ENCODE measurements at regions not wholly inside any gene's neighbourhood (a gene's known extent, or its start where the extent isn't known, plus 50 kb on each side); places are given as distances from the start of the nearest gene placed in this dataset.

DNA sequence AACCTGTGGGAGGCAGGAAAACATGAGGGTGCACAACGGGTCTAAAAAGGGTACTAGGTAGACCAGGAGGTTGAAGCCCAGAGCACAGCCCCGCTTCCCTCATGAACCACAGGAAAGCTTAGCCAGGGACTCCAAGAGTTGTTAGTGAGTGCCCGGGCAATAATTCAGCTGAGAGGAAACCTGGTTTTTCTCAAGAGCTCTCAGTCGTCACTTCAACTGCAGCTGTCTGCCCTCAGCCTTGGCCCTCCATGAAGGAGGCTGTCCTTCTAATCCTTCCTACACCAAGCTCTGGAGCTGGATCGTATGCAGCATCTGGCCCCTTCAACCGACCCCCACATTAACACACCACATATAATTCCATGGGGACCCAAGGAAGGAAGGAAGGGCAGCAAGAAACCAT, 77.0 kb upstream of the BACE2 start:
- ChIA-PET POLR2A (ENCODE audit: unreplicated experiment) (no interaction called here), CTCF (no interaction called here)
- intact Hi-C loops (cut with micrococcal nuclease) (no loop called here), dilution Hi-C loops (cut with HindIII; ENCODE audit: low sequenced_read_pairs, unreplicated experiment) (no loop called here), in situ Hi-C loops (cut with MboI; ENCODE audit: low sequenced_read_pairs) (no loop called here)
- Histone ChIP-seq H3K27me3 (ENCODE audit: control insufficient read depth, insufficient read depth, low read length) (no peaks in the 10 kb centered on the region), H2BK5ac (ENCODE audit: low read depth, low read length, poor library complexity, severe bottlenecking) (no peak overlapping the region), H4K8ac (ENCODE audit: low read depth in 2 of 2, low read length in 2 of 2) (no peak overlapping the region), H2AK9ac (replicated peaks; ENCODE audit: low read depth, low read length, poor library complexity) (no peak overlapping the region), H4K20me1 (ENCODE audit: insufficient read depth, low read length) (no peaks in the 10 kb centered on the region), H3K36me3 (ENCODE audit: control insufficient read depth, insufficient read depth, low read length) (no peaks in the 10 kb centered on the region), H2AFZ (replicated peaks; ENCODE audit: low read length, poor library complexity) (no peak overlapping the region), H3K4ac (ENCODE audit: low read depth, low read length) (no peak overlapping the region), H3K9ac (ENCODE audit: low read depth, low read length) (no peak overlapping the region), H2BK15ac (ENCODE audit: low read depth, low read length) (no peak overlapping the region), H3K27ac (ENCODE audit: insufficient read depth, low read length) (no peak overlapping the region), H3K4me2 (ENCODE audit: low read depth, low read length) (no peak overlapping the region), H4K5ac (ENCODE audit: low read depth, low read length) (no peak overlapping the region), H3K79me1 (ENCODE audit: low read depth in 1 of 2, low read length in 2 of 2) (no peaks in the 10 kb centered on the region), H3K18ac (ENCODE audit: low read depth, low read length) (no peak overlapping the region), H3K4me1 (ENCODE audit: control insufficient read depth, insufficient read depth, low read length) (no peaks in the 10 kb centered on the region), H2AK5ac (ENCODE audit: low read depth, low read length) (no peak overlapping the region), H3K9me1 (ENCODE audit: insufficient read depth, low read length) (no peaks in the 10 kb centered on the region), H3K4me3 (ENCODE audit: insufficient read depth, low read depth, low read length) (no peak overlapping the region), H2BK120ac (ENCODE audit: low read depth, low read length) (no peak overlapping the region), H3K14ac (replicated peaks; ENCODE audit: low read depth, low read length) (no peak overlapping the region), H4K91ac (ENCODE audit: insufficient read depth, low read depth, low read length) (no peak overlapping the region), H3K9me3 (ENCODE audit: control insufficient read depth, insufficient read depth, low read length) (no peaks in the 10 kb centered on the region; the same call in 1 of the 2 replicates), H2BK20ac (ENCODE audit: low read depth, low read length) (no peak overlapping the region), H3K56ac (ENCODE audit: extremely low read depth, insufficient read depth, low read length) (no peak overlapping the region), H3K23ac (ENCODE audit: low read depth, low read length) (no peak overlapping the region)
- ATAC-seq (ENCODE audit: low read depth) (no peak), DNase-seq (no peak)
- TF ChIP-seq RAD21 (IDR thresholded peaks at IDR 0.05; ENCODE audit: low read length) (no peak), NFE2L2 (IDR thresholded peaks at IDR 0.05; ENCODE audit: low read depth, low read length) (no peak), RCOR1 (IDR thresholded peaks at IDR 0.05; ENCODE audit: insufficient replicate concordance, low read length) (no peak), SMC3 (IDR thresholded peaks at IDR 0.05; ENCODE audit: low read depth, low read length) (no peak), MAFK (IDR thresholded peaks at IDR 0.05; ENCODE audit: low read depth, low read length) (no peak), MXI1 (IDR thresholded peaks at IDR 0.05; ENCODE audit: borderline replicate concordance, low read depth, low read length) (no peak), MAZ (IDR thresholded peaks at IDR 0.05; ENCODE audit: borderline replicate concordance, low read depth, low read length) (no peak), FOS (IDR thresholded peaks at IDR 0.05; ENCODE audit: low read depth, low read length) (no peak), CTCF (conservative IDR thresholded peaks at IDR 0.05; ENCODE audit: low read depth, low read length) (no peak), POLR2A (IDR thresholded peaks at IDR 0.05; ENCODE audit: low read depth, low read length) (no peak), RFX5 (IDR thresholded peaks at IDR 0.05; ENCODE audit: low read depth, low read length) (no peak), CHD1 (IDR thresholded peaks at IDR 0.05; ENCODE audit: low read depth, low read length) (no peak), CEBPB (IDR thresholded peaks at IDR 0.05; ENCODE audit: low read depth, low read length) (no peak)
- TF ChIP-seq, protein P1, sequence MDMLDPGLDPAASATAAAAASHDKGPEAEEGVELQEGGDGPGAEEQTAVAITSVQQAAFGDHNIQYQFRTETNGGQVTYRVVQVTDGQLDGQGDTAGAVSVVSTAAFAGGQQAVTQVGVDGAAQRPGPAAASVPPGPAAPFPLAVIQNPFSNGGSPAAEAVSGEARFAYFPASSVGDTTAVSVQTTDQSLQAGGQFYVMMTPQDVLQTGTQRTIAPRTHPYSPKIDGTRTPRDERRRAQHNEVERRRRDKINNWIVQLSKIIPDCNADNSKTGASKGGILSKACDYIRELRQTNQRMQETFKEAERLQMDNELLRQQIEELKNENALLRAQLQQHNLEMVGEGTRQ (IDR thresholded peaks at IDR 0.05; ENCODE audit: low read depth, low read length): no peak
- TF ChIP-seq, protein P2, sequence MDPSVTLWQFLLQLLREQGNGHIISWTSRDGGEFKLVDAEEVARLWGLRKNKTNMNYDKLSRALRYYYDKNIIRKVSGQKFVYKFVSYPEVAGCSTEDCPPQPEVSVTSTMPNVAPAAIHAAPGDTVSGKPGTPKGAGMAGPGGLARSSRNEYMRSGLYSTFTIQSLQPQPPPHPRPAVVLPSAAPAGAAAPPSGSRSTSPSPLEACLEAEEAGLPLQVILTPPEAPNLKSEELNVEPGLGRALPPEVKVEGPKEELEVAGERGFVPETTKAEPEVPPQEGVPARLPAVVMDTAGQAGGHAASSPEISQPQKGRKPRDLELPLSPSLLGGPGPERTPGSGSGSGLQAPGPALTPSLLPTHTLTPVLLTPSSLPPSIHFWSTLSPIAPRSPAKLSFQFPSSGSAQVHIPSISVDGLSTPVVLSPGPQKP (IDR thresholded peaks at IDR 0.05; ENCODE audit: borderline replicate concordance, low read depth, low read length): no peak
- no TSS peak for BruUV-seq (replicated peaks)
- no CpG with 5 or more reads among the region's 6 CpGs for WGBS, 2 experiments (ENCODE audit: extremely low coverage in 2 of 2, insufficient read length in 1 of 2)
